Activated naive CD8-positive, alpha-beta T cell treated with anti-CD3 and anti-CD28 coated beads for 36 hours (primary cell): ENCODE measurements at regions not wholly inside any gene's neighbourhood (a gene's known extent, or its start where the extent isn't known, plus 50 kb on each side); places are given as distances from the start of the nearest gene placed in this dataset.
A peak's percentile ranks its signal among the peaks of the same experiment; 100 is the strongest.
"Not testable (repeated sequence)": the region's sequence is repeated elsewhere in the genome, so short reads cannot be mapped to it uniquely, and the experiment has no call there.

Experiments
- DNase-seq: peaks from one replicate; pipeline ENCODE4 v3.0.0; 2021
- H3K27ac Mint-ChIP-seq: one replicate; pipeline ENCODE4 v1.8.0; 2022; ENCODE audit warnings: mild to moderate bottlenecking, moderate library complexity, mixed read lengths
- H3K27me3 Mint-ChIP-seq: one replicate; pipeline ENCODE4 v1.8.0; 2022; ENCODE audit warnings: mild to moderate bottlenecking, mixed read lengths
- H3K36me3 Mint-ChIP-seq: one replicate; pipeline ENCODE4 v1.8.0; 2021; ENCODE audit warnings: mild to moderate bottlenecking, mixed read lengths
- H3K4me1 Mint-ChIP-seq: one replicate; pipeline ENCODE4 v1.8.0; 2021; ENCODE audit warnings: mixed read lengths
- H3K4me3 Mint-ChIP-seq: one replicate; pipeline ENCODE4 v1.8.0; 2022; ENCODE audit warnings: mild to moderate bottlenecking, moderate library complexity, mixed read lengths
- H3K9me3 Mint-ChIP-seq: one replicate; pipeline ENCODE4 v1.8.0; 2022; ENCODE audit warnings: mixed read lengths

- H3K9me3 Mint-ChIP-seq, result no peaks in the 10 kb centered on the region
- H3K4me1 Mint-ChIP-seq, result no peaks in the 10 kb centered on the region
- H3K27me3 Mint-ChIP-seq, result no peaks in the 10 kb centered on the region
- no peak overlapping the region for H3K4me3 Mint-ChIP-seq
- no peak overlapping the region for H3K27ac Mint-ChIP-seq
- no peak for DNase-seq
- no peaks in the 10 kb centered on the region for H3K36me3 Mint-ChIP-seq
Observed at GRCh38 chr9:79409182-79409823, 162.5 kb upstream of the TLE4 start.

- no peaks in the 10 kb centered on the region for H3K4me1 Mint-ChIP-seq
- H3K27me3 Mint-ChIP-seq, result no peaks in the 10 kb centered on the region
- H3K9me3 Mint-ChIP-seq, result peaks cover 22% of the 10 kb centered on the region
- no peaks in the 10 kb centered on the region for H3K36me3 Mint-ChIP-seq
- DNase-seq, result no peak
- H3K27ac Mint-ChIP-seq, result no peak overlapping the region
- no peak overlapping the region for H3K4me3 Mint-ChIP-seq
Observed at GRCh38 chr9:79425840-79426239, 145.9 kb upstream of the TLE4 start.

DNA sequence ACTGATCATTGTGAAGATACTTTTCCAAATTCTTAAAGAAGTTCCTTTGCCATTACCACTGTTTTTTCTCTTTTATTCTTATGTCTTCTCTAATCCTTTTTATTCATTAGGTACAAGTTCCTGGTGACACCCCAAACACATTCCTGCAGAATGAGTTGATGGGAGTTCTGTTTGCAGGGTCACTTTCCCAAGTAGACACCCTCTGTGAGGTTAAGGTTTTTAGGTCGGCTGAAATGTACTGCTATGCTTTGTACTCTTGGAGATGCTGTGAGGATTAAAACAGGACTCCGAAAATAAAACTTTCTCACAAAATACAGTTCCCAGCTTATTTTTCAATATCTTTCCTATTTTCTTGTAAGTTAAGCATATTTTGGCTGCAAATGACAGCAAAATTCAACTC is 143.3 kb upstream of the TLE4 start:
- DNase-seq, result no peak
- Mint-ChIP-seq H3K9me3 (peaks cover 17% of the 10 kb centered on the region), H3K4me1 (peaks cover 3% of the 10 kb centered on the region), H3K36me3 (no peaks in the 10 kb centered on the region), H3K27ac (no peak overlapping the region), H3K4me3 (no peak overlapping the region), H3K27me3 (no peaks in the 10 kb centered on the region)

DNA sequence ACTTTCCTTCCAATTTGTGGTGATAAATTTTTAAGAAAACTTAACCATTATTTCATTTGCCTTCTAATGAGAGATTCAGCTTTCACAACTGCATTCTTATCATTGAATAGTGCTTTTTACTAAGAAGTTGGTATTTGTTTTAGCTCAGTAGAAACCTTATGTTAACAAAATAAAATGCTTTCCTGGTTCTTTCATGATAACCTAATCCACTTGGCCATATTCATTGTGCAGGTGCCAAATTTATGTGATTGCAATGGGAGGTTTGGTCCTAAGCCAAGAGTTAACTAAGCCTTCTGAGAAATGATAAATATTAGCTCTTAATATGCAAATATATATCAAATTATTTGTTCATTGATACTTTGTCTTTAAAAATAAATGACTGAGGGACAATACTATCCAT is 141.1 kb upstream of the TLE4 start:
- H3K4me1 Mint-ChIP-seq, result peaks cover 3% of the 10 kb centered on the region
- H3K36me3 Mint-ChIP-seq, result no peaks in the 10 kb centered on the region
- DNase-seq, result no peak

DNA sequence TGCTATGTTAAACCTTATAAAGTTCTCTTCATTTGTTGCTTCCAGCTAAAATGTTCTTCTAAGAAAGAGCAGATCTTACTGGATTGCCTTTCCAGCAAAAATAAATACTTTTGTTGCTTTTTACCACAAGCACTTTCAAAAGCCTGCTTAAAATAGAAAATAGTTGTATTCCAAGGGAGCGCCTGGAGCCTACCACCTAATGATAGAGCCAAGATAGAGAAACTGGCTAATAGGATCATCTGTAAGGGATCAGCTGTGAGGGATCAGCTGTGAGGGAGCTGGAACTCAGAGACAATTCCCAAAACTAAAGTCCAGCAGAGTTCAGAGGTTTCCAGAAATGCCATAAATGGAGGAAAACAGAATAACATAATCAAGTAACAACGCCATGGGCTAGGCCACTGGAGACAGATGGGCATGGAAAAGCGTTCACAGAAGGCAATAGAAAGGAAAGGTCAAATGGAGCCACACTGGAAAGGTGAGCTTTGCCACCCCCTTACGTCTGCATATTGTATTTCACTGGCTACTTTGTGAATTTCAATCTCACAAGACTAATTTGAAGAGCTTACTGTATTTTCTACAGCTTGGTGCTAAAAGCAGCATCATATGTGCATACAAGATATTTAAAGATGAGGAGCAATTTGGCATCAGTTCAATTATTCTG is 140.6 kb upstream of the TLE4 start:
- Mint-ChIP-seq H3K4me3 (no peak overlapping the region), H3K9me3 (peaks cover 4% of the 10 kb centered on the region), H3K27ac (no peak overlapping the region), H3K36me3 (no peaks in the 10 kb centered on the region), H3K4me1 (peaks cover 3% of the 10 kb centered on the region), H3K27me3 (no peaks in the 10 kb centered on the region)
- DNase-seq, result no peak

More for the DNA sequence above, 141.1 kb upstream of the TLE4 start:
- H3K27me3 Mint-ChIP-seq, result no peaks in the 10 kb centered on the region
- no peak overlapping the region for H3K4me3 Mint-ChIP-seq
- H3K27ac Mint-ChIP-seq, result no peak overlapping the region
- peaks cover 8% of the 10 kb centered on the region for H3K9me3 Mint-ChIP-seq

GRCh38 chr9:79432485-79432884 is 139.3 kb upstream of the TLE4 start:
- no peak for DNase-seq
- H3K4me3 Mint-ChIP-seq, result no peak overlapping the region
- H3K27ac Mint-ChIP-seq, result no peak overlapping the region
- no peaks in the 10 kb centered on the region for H3K36me3 Mint-ChIP-seq
- H3K4me1 Mint-ChIP-seq, result peaks cover 3% of the 10 kb centered on the region
- H3K9me3 Mint-ChIP-seq, result peaks cover 2% of the 10 kb centered on the region
- no peaks in the 10 kb centered on the region for H3K27me3 Mint-ChIP-seq

- Mint-ChIP-seq H3K36me3 (no peaks in the 10 kb centered on the region), H3K4me1 (peaks cover 3% of the 10 kb centered on the region), H3K27ac (no peak overlapping the region), H3K4me3 (no peak overlapping the region), H3K27me3 (no peaks in the 10 kb centered on the region), H3K9me3 (peaks cover 2% of the 10 kb centered on the region)
- no peak for DNase-seq
Observed at GRCh38 chr9:79433703-79434102, 138.1 kb upstream of the TLE4 start.

DNA sequence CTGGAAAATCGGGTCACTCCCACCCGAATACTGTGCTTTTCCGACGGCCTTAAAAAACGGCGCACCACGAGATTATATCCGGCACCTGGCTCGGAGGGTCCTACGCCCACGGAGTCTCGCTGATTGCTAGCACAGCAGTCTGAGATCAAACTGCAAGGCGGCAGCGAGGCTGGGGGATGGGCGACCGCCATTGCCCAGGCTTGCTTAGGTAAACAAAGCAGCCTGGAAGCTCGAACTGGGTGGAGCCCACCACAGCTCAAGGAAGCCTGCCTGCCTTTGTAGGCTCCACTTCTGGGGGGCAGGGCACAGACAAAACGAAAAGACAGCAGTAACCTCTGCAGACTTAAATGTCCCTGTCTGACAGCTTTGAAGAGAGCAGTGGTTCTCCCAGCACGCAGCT is 132.5 kb upstream of the TLE4 start:
- not testable (repeated sequence) for H3K4me1 Mint-ChIP-seq, H3K36me3 Mint-ChIP-seq, H3K27me3 Mint-ChIP-seq, H3K27ac Mint-ChIP-seq
- DNase-seq, result peak; percentile 3
- Mint-ChIP-seq H3K9me3 (peaks cover 11% of the 10 kb centered on the region), H3K4me3 (peak overlapping the region; percentile 25)

- no peak overlapping the region for H3K4me3 Mint-ChIP-seq
- DNase-seq, result no peak
- no peak overlapping the region for H3K27ac Mint-ChIP-seq
- H3K36me3 Mint-ChIP-seq, result peaks cover 2% of the 10 kb centered on the region
- peaks cover 4% of the 10 kb centered on the region for H3K9me3 Mint-ChIP-seq
- H3K4me1 Mint-ChIP-seq, result no peaks in the 10 kb centered on the region
- H3K27me3 Mint-ChIP-seq, result no peaks in the 10 kb centered on the region
Observed at GRCh38 chr9:79446523-79447307, 125.0 kb upstream of the TLE4 start.

GRCh38 chr9:79447308-79447605 is 124.5 kb upstream of the TLE4 start:
- peaks cover 2% of the 10 kb centered on the region for H3K36me3 Mint-ChIP-seq
- no peak overlapping the region for H3K27ac Mint-ChIP-seq
- H3K4me1 Mint-ChIP-seq, result no peaks in the 10 kb centered on the region
- no peaks in the 10 kb centered on the region for H3K27me3 Mint-ChIP-seq
- no peak for DNase-seq
- H3K4me3 Mint-ChIP-seq, result no peak overlapping the region
- H3K9me3 Mint-ChIP-seq, result peaks cover 3% of the 10 kb centered on the region

DNA sequence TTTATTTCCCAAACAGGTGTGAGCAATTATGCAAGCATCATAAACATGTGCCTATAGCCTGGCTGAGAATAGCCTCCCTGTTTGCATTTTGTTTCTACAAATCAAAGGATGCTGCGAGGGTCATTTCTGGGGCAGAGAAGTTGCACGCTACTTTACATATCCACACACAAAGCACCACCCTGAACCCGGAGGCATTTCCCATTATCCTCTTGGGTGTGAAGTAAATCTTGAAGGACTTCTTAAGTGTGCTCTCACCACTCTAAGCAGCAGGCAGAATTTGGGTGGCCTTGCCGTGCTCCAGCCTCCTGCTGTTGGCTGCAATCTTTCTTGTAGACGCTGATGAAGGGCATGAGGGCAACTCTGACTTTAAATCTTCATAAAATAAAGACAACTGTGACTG is 124.0 kb upstream of the TLE4 start:
- DNase-seq, result no peak
- Mint-ChIP-seq H3K4me1 (no peaks in the 10 kb centered on the region), H3K9me3 (peaks cover 5% of the 10 kb centered on the region), H3K4me3 (no peak overlapping the region), H3K36me3 (peaks cover under 1% of the 10 kb centered on the region), H3K27me3 (no peaks in the 10 kb centered on the region), H3K27ac (no peak overlapping the region)

DNA sequence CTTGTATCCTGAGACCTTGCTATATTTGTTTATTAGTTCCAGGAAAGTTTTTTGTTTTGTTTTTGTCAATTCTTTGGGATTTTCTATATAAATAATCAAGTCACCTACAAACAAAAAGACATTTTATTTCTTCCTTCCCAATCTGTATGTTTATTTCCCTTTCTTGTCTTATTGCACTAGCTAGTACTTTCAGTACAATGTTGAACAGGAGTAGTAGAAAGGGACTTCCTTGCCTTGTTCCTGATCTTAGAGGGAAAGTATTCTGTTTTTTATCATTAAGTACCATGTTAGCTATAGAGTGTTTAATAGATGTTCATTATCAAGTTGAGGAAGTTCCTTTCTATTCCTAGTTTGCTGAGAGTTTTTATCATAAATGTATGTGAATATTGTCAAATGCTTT is 119.5 kb upstream of the TLE4 start:
- no peak overlapping the region for H3K27ac Mint-ChIP-seq

DNA sequence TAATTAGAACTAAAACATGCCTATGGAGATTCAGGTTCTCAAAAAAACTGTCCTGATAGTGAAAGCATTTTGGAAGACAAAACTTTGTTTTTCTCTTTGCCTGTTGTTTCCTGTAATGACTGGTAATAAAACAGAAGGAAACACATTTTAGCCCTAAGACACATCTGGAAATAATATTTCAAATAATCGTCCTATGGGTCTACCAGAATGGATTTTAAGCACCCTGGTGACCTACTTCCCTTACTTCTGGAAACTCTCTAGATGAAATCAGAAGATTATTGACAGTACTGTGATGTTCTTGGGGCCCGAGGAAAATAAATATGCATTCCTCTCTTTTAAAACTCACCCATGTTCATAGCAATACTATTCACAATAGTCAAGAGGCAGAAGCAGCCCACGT is 110.1 kb upstream of the TLE4 start:
- no peaks in the 10 kb centered on the region for H3K27me3 Mint-ChIP-seq
- H3K4me3 Mint-ChIP-seq, result no peak overlapping the region
- H3K36me3 Mint-ChIP-seq, result no peaks in the 10 kb centered on the region
- H3K27ac Mint-ChIP-seq, result no peak overlapping the region
- H3K9me3 Mint-ChIP-seq, result no peaks in the 10 kb centered on the region
- DNase-seq, result no peak
- H3K4me1 Mint-ChIP-seq, result no peaks in the 10 kb centered on the region

More for the DNA sequence above, 119.5 kb upstream of the TLE4 start:
- Mint-ChIP-seq H3K36me3 (no peaks in the 10 kb centered on the region), H3K9me3 (peaks cover 3% of the 10 kb centered on the region), H3K4me3 (no peak overlapping the region), H3K4me1 (no peaks in the 10 kb centered on the region), H3K27me3 (no peaks in the 10 kb centered on the region)
- no peak for DNase-seq

- peaks cover 15% of the 10 kb centered on the region for H3K4me1 Mint-ChIP-seq
- H3K4me3 Mint-ChIP-seq, result no peak overlapping the region
- no peaks in the 10 kb centered on the region for H3K9me3 Mint-ChIP-seq
- no peak for DNase-seq
- H3K27me3 Mint-ChIP-seq, result no peaks in the 10 kb centered on the region
- H3K27ac Mint-ChIP-seq, result no peak overlapping the region
- no peaks in the 10 kb centered on the region for H3K36me3 Mint-ChIP-seq
Observed at GRCh38 chr9:79465156-79465555, 106.6 kb upstream of the TLE4 start.

GRCh38 chr9:79469164-79469563 is 102.6 kb upstream of the TLE4 start:
- no peaks in the 10 kb centered on the region for H3K27me3 Mint-ChIP-seq
- H3K9me3 Mint-ChIP-seq, result no peaks in the 10 kb centered on the region
- no peaks in the 10 kb centered on the region for H3K36me3 Mint-ChIP-seq
- H3K4me1 Mint-ChIP-seq, result peaks cover 33% of the 10 kb centered on the region
- no peak for DNase-seq
- H3K4me3 Mint-ChIP-seq, result no peak overlapping the region
- no peak overlapping the region for H3K27ac Mint-ChIP-seq

- Mint-ChIP-seq H3K36me3 (no peaks in the 10 kb centered on the region), H3K27me3 (no peaks in the 10 kb centered on the region), H3K9me3 (peaks cover 1% of the 10 kb centered on the region), H3K27ac (no peak overlapping the region), H3K4me3 (no peak overlapping the region), H3K4me1 (peaks cover 33% of the 10 kb centered on the region)
- no peak for DNase-seq
Observed at GRCh38 chr9:79470954-79471353, 100.8 kb upstream of the TLE4 start.
